ENCODE measurements at regions not wholly inside any gene's neighbourhood (a gene's known extent, or its start where the extent isn't known, plus 50 kb on each side); places are given as distances from the start of the nearest gene placed in this dataset.

DNA sequence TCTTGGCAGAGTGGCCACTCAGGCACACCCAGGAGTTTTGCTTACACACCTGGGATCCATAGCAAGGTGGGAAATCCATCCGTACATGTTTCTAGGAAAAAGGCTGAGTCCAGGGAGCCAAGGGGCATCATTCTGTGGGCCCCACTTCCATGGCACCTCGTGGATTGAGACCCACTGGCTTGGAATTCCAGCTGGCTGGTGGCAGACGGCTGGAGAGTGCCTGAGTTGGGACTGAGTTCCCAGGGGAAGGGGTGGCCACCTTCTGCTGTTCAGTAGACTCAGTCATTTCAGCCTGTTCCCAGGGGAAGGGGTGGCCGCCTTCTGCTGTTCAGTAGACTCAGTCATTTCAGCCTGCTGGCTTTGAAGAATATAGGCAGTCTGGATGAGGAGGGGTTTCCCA lies 366.0 kb upstream of the GRIA3 start:
- Histone ChIP-seq H3K4me2 (ENCODE audit: low read depth, low read length) (no peak overlapping the region), H3K9me2 (replicated peaks; ENCODE audit: insufficient read depth, low read length) (no peaks in the 10 kb centered on the region), H2AFZ (ENCODE audit: low read length) (no peak overlapping the region), H3K4me3 (ENCODE audit: low read length) (no peak overlapping the region), H3K27ac (ENCODE audit: low read length) (no peak overlapping the region), H3K9me3 (replicated peaks; ENCODE audit: insufficient read depth, low read length) (no peaks in the 10 kb centered on the region), H3K27me3 (replicated peaks; ENCODE audit: insufficient read depth, low read length) (no peaks in the 10 kb centered on the region), H3K36me3 (replicated peaks; ENCODE audit: insufficient read depth, low read length) (no peaks in the 10 kb centered on the region), H3K79me2 (ENCODE audit: low read length) (no peaks in the 10 kb centered on the region), H4K20me1 (ENCODE audit: insufficient read depth, low read length) (no peaks in the 10 kb centered on the region), H3K9ac (ENCODE audit: low read length) (no peak overlapping the region), H3K4me1 (ENCODE audit: low read length) (no peaks in the 10 kb centered on the region), H3F3A (ENCODE audit: insufficient read depth, low read length) (no peaks in the 10 kb centered on the region)
- TF ChIP-seq, protein P1, sequence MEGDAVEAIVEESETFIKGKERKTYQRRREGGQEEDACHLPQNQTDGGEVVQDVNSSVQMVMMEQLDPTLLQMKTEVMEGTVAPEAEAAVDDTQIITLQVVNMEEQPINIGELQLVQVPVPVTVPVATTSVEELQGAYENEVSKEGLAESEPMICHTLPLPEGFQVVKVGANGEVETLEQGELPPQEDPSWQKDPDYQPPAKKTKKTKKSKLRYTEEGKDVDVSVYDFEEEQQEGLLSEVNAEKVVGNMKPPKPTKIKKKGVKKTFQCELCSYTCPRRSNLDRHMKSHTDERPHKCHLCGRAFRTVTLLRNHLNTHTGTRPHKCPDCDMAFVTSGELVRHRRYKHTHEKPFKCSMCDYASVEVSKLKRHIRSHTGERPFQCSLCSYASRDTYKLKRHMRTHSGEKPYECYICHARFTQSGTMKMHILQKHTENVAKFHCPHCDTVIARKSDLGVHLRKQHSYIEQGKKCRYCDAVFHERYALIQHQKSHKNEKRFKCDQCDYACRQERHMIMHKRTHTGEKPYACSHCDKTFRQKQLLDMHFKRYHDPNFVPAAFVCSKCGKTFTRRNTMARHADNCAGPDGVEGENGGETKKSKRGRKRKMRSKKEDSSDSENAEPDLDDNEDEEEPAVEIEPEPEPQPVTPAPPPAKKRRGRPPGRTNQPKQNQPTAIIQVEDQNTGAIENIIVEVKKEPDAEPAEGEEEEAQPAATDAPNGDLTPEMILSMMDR (IDR thresholded peaks at IDR 0.05; ENCODE audit: low read length) = no peak
- no peak for TF ChIP-seq EZH2phosphoT487 (IDR thresholded peaks at IDR 0.05; ENCODE audit: low read length)
- TF ChIP-seq EZH2 (optimal IDR thresholded peaks at IDR 0.05; ENCODE audit: low read depth, low read length) = no peak
- no peak for DNase-seq

DNA sequence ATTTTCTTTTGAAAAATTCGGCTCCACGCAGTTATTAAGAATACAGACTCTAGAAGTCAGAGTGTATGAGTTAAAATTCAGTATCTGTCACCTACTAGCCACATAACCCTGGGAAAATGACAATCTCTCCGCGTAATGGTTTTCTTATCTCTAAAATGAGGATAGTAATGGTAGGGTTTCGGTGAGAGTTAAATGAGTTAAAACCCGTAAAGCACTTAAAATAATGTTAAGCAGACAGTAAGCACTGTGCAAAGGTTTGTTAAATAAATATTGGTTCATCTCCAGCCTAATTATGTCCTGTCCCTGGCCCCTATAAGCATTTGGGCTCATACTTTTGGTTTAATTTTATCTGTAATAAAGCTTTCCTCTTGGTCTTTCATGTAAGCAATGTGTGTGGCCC lies 350.8 kb upstream of the GRIA3 start:
- Histone ChIP-seq H3K27me3 (replicated peaks; ENCODE audit: insufficient read depth, low read length) (no peaks in the 10 kb centered on the region), H3K4me3 (ENCODE audit: low read length) (no peak overlapping the region), H3K27ac (ENCODE audit: low read length) (no peak overlapping the region), H3K9ac (ENCODE audit: low read length) (no peak overlapping the region), H3K9me3 (replicated peaks; ENCODE audit: insufficient read depth, low read length) (no peaks in the 10 kb centered on the region), H3K79me2 (ENCODE audit: low read length) (no peaks in the 10 kb centered on the region), H2AFZ (ENCODE audit: low read length) (no peak overlapping the region), H3K36me3 (replicated peaks; ENCODE audit: insufficient read depth, low read length) (no peaks in the 10 kb centered on the region), H3K4me1 (ENCODE audit: low read length) (no peaks in the 10 kb centered on the region), H3K9me2 (replicated peaks; ENCODE audit: insufficient read depth, low read length) (no peaks in the 10 kb centered on the region), H3K4me2 (ENCODE audit: low read depth, low read length) (no peak overlapping the region), H3F3A (ENCODE audit: insufficient read depth, low read length) (no peaks in the 10 kb centered on the region), H4K20me1 (ENCODE audit: insufficient read depth, low read length) (no peaks in the 10 kb centered on the region)
- DNase-seq = no peak
- TF ChIP-seq EZH2 (optimal IDR thresholded peaks at IDR 0.05; ENCODE audit: low read depth, low read length) (no peak), EZH2phosphoT487 (IDR thresholded peaks at IDR 0.05; ENCODE audit: low read length) (no peak)
- TF ChIP-seq, protein P1 (IDR thresholded peaks at IDR 0.05; ENCODE audit: low read length) = no peak

DNA sequence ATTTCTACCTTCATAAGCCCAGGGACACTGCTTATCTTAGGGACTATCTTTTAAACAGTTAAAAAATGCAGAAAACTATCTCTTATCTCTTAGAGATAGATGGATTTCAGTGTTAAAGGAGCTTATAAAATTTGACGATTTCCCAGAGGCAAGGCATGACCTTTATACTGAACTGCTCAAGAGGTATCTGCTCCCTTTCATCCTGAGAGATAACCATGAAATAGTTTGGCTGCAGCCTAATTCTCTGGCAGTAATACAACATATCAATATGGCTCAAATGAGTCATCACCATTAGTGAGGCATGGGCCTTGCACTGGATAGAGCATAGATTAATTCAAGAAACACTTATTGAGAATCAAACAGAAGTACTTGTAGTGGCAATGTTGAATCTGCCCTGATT lies 348.2 kb upstream of the GRIA3 start:
- TF ChIP-seq, protein P1 (IDR thresholded peaks at IDR 0.05; ENCODE audit: low read length) = no peak
- TF ChIP-seq EZH2 (optimal IDR thresholded peaks at IDR 0.05; ENCODE audit: low read depth, low read length) (no peak), EZH2phosphoT487 (IDR thresholded peaks at IDR 0.05; ENCODE audit: low read length) (no peak)

More for the DNA sequence above, 348.2 kb upstream of the GRIA3 start:
- no peaks in the 10 kb centered on the region for H3K4me1 ChIP-seq (ENCODE audit: low read length)
- no peaks in the 10 kb centered on the region for H3K27me3 ChIP-seq (replicated peaks; ENCODE audit: insufficient read depth, low read length)
- H4K20me1 ChIP-seq (ENCODE audit: insufficient read depth, low read length) = no peaks in the 10 kb centered on the region
- H3K4me2 ChIP-seq (ENCODE audit: low read depth, low read length) = no peak overlapping the region
- H3K79me2 ChIP-seq (ENCODE audit: low read length) = no peaks in the 10 kb centered on the region
- H3F3A ChIP-seq (ENCODE audit: insufficient read depth, low read length) = no peaks in the 10 kb centered on the region
- no peak overlapping the region for H3K4me3 ChIP-seq (ENCODE audit: low read length)
- H3K27ac ChIP-seq (ENCODE audit: low read length) = no peak overlapping the region
- H2AFZ ChIP-seq (ENCODE audit: low read length) = no peak overlapping the region
- no peaks in the 10 kb centered on the region for H3K36me3 ChIP-seq (replicated peaks; ENCODE audit: insufficient read depth, low read length)
- no peaks in the 10 kb centered on the region for H3K9me2 ChIP-seq (replicated peaks; ENCODE audit: insufficient read depth, low read length)
- no peak overlapping the region for H3K9ac ChIP-seq (ENCODE audit: low read length)
- no peak for DNase-seq
- no peaks in the 10 kb centered on the region for H3K9me3 ChIP-seq (replicated peaks; ENCODE audit: insufficient read depth, low read length)
